ENCODE measurements at regions not wholly inside any gene's neighbourhood (a gene's known extent, or its start where the extent isn't known, plus 50 kb on each side); places are given as distances from the start of the nearest gene placed in this dataset.
"Not testable (repeated sequence)": the region's sequence is repeated elsewhere in the genome, so short reads cannot be mapped to it uniquely, and the experiment has no call there.

DNA sequence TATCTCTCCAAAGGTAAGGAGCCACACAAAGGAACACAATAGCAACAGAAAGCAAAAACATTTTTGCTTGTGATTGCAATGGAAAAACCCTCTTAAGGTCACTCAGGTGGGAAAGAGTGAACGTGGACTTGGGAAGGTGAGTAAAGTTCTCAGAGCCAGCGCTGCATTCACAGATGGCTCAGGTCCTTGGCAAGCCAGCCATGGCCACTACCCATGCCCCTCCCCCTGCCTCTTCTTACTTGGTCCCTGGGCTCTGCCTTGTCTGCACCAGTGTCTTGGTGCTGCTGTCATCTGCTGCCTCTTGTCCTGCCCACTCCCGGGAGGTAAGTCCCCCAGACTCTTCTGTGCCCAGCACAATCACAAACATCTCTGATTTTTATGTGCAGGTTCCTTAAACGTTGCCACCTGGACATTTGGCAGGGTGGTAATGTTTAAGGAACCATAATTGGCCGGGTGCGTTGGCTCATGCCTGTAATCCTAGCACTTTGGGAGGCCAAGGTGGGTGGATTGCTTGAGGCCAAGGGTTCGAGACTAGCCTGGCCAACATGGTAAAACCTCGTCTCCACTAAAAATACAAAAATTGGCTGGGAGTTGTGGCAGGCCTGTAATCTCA lies 74.6 kb downstream of the FEM1C start:
- DNase-seq: no peak

DNA sequence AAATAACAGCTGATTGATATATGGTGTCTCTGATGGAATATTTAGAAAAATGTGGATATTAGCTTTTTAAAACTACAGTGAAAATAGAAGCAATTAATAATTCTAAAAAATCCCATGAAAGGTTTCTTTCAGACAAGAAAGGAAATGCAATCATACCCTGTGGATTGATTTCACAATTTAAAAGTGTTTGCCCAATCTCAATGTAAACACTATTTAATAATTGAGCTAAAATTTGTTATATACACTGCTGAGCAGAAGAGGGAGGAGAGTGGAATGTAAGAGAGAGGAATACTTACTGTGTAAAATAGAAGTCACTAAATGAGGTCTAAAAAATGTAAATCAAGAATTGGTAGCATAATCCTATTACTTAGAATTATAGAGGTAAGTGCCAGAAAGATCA lies 76.9 kb downstream of the FEM1C start:
- DNase-seq: no peak

DNA sequence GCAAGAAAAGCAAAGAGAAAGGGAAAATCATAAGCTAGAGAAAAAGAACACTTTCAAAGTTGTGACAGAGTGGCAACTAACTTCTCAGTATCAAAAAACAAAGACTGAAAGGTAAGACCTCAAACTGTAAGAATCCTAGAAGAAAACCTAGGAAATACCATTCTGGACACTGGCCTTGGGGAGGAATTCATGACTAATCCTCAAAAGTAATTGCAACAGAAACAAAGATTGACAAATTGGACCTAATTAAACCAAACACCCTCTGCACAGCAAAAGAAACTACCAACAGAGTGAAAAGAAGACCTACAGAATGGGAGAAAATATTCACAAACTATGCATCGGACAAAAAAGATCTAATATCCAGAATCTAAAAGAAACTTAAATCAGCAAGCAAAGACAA lies 79.1 kb downstream of the FEM1C start:
- no peak for DNase-seq

DNA sequence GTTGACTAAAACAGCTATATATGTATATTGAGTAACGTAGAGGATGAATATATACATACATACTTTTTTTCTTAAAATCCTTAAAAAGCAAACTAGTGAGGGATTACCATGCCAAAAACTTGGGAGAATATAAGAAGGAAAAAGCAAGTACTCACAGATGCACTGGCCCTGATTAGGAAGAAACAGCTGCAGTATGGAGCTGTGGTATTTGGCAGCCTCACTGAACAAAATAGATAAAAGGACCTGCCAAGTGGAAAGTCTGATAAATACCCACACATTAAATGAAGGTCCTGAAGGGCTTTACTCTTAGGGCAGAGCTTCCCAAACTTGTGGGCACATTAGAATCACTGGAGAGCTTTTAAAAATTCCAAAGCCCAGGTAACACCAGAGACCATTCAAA lies 80.6 kb downstream of the FEM1C start:
- DNase-seq: no peak

DNA sequence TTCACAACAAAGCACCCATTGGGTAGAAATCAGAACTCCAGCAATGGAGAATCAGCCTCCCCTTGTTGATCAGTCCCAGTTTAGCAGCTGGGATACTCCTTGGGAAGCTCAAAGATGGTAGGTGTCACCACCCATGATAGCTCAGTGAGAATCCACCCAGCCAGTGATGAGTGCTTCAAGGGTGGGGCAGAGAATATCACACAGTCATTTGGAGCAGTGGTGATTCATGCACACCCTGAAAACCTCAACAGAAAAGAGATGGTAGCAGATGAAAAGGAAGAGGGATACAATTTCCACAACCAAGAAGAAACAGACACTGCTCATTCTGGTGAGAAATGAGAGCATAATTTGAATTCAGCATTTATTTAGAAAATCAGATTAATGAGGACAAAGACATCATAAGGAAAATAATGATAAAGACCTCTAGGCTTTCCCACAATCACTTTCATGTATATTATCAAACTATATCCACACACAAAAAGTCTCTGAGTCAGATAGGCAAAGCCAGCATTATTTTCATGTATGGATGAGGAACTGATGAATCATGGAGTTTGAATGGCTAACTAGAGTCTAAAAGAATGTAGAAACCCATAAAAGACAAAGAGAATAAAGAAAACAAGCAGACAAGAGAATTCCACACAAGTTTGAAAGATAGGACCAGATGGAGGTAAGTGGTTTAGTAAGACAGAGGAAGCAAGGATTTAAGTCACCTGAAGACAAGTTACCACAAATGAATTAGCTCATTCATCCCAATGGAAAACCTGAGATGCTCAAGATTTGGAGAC lies 82.9 kb downstream of the FEM1C start:
- DNase-seq: no peak

DNA sequence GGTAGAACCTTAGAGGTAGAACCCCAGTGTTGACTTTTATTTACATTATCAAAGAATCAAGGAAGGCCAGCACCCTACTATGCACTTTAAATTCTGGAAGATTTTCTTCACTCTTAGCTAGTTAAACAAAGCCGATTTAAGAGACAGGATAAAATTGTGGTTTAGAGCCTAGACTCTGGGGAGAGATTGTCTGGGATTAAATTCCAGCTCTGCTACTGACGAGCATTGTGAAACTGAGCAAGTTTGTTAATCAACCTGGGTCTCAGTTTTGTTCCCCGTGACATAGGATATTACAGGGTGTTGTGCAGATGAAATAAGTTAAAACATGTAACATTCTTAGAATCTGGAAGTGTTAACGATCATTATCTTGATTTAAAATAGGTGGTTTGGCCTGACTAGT lies 83.5 kb downstream of the FEM1C start:
- DNase-seq: no peak

DNA sequence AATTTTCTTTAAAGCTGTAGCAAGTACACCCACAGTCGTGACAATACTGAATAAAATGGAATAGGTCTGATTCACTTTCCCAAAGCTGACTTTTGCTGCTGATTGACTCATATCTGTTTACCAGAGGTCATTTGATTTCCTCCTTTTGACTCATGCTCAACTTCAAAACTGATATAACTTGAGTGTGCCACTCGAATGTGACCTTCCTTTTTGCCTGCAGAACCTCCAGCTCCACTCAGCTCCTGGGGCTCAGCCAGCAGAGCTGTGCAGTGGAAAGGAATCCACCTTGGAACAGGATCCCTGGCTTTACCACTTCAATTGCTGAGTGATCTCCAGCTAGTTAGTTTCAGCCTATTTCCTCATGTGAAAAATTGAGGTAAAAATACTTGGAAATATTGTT lies 84.1 kb downstream of the FEM1C start:
- DNase-seq: no peak

DNA sequence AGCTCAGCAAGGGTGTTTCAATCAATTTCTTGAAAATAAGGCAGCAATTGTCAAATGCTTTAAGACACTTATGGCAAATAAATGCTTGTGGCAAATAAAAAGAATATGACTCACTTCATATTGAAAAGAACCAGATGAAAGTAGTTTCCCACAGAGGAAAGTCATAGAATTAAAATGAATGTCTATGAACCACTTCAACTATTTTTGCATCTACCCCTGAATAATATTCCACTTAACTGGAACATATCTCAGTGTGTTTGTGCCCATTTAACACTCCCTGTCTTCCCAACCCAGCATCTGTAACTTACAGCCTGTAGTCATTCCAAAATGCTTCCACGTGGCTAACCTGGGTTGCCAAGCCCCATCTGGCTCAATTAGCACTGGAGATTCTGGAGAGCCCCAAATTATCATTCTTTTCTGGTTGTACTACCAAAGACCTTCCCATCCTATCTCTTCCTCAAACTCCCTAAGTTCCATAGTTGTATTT lies 84.7 kb downstream of the FEM1C start:
- DNase-seq: no peak

DNA sequence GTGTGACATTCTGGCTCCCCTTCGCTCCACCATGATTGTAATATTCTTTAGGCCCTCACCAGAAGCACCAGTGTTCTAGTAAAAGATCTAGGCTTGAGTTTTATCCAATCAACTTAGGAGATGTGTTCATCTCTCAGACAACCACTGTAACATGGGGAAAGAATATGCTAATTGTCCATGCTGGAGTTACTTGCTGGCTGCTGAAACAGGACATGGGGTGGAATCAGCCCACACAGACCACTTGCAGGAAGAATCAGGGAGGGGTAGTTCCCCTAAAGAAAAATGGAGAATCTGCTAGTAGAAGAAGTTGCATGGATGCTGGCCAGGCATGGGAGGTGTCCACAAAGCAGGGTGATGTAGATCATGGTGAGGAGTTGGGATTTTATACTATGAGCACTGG lies 86.2 kb downstream of the FEM1C start:
- no peak for DNase-seq

DNA sequence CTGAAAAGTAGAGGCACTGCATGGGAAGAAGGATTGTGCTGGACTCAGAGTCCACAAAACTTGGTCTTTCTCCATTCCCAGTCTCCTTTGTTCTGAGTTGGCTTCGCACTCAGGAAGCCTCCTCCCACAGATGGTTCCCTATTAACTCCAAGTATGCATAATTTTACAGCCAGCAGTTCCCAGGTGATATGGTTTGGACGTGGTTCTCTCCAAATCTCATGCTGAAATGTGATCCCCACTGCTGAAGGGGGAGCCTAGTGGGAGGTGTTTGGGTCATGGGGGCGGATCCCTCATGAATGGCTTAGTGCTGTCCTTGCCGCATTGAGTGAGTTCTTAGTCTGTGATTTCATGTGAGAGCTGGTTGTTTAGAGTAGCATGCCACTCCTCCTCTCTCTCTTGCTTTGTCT lies 86.6 kb downstream of the FEM1C start:
- DNase-seq: no peak

DNA sequence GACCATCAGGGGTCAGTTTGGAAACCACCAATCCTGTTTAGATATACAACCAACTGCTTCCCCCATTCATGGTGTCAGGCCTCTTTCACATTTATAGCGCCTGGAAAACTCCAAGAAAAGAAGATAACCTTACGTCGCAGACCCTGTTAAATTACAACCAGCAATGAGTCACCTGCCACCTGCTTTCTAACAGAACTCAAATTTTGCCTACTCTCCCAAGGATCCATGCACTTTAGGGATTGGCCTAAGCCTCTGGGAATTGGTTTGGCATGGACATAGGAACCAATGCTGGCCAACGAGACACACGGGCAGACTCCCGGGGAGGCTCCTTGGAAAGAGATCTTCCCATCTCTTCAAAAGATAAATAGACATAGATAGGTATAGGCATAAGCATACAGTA lies 87.0 kb downstream of the FEM1C start:
- DNase-seq: no peak

DNA sequence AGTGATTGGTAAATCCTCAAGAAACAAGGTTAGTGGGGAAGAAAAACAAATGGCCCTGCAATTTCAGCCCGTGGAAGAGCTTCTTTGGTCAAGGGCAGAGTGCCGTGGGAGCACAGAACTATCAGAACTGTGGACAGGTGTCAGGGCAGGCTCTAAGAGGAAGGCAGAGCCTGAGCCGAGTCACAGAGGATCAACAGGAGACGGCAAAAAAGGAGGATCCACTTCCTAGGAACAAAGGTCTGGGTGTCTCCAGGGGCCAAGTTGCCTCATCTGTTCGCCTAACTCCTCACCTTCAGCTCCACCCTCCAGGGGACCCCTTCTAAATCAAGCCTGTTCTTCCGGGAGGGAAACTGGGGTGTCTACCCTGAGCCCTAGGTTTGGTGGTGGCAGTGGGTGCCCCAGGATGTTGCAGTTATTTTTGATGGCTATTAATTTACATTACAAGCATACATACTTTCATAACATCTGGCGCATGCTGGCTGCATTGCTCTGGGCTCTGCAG lies 88.0 kb downstream of the FEM1C start:
- no peak for DNase-seq

DNA sequence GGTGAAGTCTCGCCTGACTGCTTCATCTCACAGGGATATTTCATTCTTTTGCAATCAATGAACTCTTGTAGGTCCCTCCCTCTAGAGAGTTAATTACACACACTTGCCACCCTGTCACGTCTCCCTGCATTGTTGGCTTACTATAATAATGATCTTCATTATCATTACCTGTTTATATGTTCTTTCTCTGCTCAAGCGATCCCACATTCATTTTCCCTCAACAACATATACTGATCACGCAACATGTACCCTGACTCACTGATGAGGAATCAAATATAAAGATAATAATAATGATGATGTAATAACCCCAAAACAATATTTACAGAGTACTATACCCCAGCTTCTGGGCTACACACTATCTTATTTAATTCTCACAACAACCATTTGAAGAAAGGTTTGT lies 88.5 kb downstream of the FEM1C start:
- no peak for DNase-seq

DNA sequence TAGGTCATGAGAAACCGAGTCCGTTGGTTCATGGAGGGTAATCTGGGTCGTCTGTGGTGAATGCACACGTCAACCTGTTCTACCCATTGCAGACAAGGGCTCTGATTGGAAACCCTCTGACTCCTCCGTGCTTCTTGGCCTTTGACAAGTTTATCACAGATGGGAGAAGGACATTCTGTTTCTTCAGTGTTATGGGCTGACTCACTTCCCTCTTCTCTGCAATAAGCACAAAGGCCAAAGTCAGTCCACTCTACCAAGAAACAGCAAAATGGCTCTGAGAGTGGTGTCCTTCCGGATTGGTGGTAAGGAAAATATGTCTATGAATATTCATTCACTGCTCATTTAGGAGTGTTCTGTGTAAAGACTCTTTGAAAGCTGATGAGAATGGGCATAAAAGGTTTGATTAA lies 89.3 kb downstream of the FEM1C start:
- DNase-seq: no peak

DNA sequence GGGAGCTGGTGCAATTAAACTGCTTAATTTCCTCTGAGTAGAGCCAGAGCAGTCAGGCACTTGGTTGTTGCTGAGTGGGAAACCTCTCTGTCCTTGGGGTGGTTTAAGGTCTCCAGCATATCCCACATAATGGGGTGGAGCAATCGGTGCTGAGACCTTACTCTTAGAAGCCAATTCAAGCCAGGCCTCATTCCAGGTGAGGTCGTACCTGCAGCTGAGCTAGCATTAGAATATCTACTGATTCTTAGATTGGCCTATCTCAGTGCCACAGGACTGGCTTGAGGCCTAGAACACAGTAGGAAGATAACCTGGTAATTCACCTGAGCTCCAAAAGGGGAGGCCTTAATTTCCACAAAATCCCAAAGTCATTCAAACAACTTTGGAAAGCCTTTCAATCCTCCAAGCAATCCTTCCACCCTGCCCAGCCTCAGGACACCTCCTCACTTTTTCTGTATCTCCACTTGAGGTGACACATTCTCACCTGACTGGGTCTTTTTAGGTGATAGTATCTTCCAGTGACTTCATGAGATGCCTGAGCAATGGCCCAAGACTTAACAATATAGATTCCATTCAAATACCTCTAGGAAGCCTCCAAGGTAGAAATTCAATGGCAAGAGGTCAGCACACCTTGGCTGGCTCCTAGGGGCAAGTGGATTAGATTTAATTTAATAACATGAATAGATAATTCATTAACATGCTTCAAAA lies 91.0 kb downstream of the FEM1C start:
- no peak for DNase-seq

DNA sequence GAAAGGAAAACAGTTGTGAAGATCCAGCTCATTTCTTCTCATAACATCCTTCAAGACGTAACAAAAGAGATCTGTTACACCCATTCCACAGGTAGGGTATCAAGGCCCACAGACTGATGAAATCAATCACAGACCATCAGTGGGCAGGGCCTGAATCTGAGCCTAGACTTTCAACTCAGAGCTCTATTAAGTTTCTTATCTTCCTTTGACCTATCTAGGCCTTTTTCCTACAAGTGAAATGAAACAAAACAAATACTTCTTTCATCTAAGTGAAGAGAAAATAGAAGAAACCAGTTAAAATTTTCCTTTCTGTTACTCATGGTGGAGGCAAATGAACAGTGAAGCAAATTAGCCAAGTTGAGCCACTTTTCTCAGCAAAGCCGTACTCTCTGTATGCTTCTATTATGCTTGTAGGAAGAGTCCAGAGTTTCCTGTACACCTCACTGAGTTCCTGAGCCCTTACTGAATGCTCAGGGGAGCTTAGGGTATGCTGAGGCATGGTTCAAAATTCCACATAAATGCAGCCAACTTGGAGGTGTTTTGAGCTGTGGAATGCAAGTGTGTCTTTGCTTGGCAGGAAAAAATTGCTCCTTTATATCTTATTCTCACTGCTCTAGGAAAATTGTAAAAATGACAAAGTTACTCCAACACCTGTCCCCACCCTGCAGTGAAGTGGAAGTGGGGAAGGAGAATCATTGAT lies 91.9 kb downstream of the FEM1C start:
- no peak for DNase-seq

DNA sequence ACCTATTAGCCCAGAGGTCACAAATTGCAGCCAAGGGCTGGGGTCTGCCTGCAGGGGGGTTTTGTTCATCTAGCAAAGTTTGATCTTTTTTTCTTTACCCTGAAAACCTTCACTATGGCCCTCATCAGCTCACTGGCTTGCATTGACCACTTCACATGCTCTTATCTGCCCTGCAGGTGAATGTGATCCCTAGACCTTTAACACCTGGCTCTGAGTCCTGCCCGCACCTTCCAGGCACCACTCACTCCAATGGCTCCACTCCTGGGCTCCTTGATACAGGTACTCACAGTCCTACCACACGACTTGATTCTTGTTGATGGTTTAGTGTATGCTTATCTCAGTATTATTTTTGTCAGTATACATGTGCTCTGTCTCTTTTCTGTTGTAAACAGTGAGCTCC lies 92.5 kb downstream of the FEM1C start:
- DNase-seq: no peak

DNA sequence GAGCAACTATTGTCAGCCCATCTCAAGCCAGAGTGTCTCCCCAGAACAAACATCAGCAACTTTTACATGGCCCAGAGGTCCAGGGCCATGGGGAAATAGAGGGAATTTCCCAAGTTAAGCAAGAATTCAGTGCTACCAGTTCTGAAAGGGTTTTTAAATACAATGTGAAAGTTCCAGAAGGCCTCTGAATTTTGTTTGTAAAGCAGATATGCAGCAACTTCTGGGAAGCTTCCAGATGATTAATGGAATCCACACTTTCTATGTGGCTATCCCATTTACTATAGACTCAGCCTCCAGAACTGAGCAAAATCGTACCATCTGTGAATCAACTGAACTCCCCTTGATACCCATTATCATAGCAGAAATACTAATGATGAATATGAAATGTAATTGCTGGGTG lies 93.8 kb downstream of the FEM1C start:
- DNase-seq: no peak

DNA sequence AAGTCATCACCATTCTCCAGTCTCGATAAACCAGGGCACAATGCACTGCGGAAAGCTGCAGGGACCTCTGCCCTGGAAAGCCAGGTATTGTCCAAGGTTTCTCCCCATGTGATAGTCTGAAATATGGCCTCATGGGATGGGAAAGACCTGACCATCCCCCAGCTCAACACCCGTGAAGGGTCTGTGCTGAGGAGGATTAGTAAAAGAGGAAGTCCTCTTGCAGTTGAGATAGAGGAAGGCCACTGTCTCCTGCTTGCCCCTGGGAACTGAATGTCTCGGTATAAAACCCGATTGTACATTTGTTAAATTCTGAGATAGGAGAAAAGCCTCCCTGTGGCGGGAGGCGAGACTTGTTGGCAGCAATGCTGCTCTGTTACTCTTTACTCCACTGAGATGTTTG lies 95.9 kb downstream of the FEM1C start:
- not testable (repeated sequence) for DNase-seq

DNA sequence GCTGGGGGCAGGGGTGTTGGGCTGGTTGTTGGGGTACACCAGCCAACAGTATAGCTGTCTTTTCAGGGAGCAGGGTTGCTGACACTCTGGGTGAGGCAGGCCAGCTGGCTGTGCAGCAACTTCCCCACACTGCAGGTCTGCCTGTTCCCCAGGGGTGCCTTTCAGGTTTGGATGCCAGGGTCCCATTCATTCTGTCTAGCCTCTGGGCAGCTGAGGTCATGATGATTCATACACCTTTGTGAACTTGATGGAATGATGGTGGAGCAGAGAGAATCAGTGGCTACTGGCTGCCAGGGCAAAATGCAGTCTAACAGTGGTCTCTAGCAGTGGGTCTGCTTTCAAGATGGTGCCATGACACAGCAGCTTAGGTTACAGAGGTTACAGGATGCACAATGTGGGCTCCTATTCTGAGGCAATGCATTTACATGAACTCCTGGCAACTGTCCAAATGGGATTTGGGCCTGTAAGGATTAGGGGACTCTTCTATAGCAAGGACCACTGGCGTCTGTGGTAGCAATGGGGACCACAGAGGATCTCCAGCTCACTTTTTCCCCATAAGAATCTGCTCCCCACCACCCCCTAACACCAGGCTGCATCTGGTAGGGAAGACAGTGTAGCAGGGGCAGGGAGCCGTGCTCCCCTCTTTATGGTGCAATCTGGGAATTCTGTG lies 103.7 kb downstream of the FEM1C start:
- no peak for DNase-seq

DNA sequence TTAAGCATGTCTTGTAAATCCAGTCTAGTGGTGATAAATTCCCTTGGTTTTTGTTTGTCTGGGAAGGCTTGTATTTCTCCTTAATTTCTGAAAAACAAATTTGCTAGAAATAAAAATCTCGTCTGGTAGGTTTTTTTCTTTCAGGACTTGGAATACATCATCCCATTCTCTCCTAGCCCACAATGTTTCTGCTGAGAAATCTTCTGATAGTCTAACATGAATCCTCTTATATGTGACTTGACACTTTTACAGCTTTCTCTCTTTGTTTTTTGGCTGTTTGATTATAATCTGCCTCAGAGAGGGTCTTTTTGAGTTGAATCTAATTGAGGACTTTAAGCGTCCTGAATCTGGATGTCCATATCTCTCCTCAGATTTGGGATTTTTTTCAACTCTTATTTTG lies 104.9 kb downstream of the FEM1C start:
- DNase-seq: no peak

DNA sequence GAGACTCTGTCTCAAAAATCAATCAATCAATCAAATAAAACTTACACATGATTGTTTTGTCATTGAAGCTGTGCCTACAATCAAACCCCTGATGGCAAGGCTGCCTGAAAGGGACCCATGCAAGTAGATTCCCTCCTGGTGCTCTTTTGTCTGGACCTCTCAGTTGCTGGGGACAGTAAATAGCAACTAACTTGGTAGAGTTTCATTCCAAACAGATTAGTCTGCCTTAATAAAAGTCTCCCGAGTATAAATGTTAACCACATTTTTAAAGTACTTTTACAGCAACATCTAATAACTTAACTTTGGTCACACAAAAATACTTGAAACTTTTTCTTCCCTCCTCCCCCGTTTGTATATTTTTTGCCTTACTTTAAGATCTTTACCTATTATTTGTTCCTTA lies 105.5 kb downstream of the FEM1C start:
- no peak for DNase-seq

All from NCI-H1694 treated with DMSO at 0.1 percent for 48 hours (cell line).